ES-I3 (cell line): ENCODE measurements at regions not wholly inside any gene's neighbourhood (a gene's known extent, or its start where the extent isn't known, plus 50 kb on each side); places are given as distances from the start of the nearest gene placed in this dataset.
"Not testable (repeated sequence)": the region's sequence is repeated elsewhere in the genome, so short reads cannot be mapped to it uniquely, and the experiment has no call there.

Experiments used
- H3K36me3 ChIP-seq: 2 replicates; pipeline ENCODE4 v1.6.1; 2013; ENCODE audit warnings: mild to moderate bottlenecking, low read length, control low read depth, moderate library complexity; ENCODE audit not compliant: insufficient read depth
- H3K4me1 ChIP-seq: 2 replicates; pipeline ENCODE4 v1.6.1; 2013; ENCODE audit warnings: mild to moderate bottlenecking, control low read depth, low read length; ENCODE audit not compliant: insufficient read depth
- H3K9ac ChIP-seq: 2 replicates; pipeline ENCODE4 v1.6.1; 2013; ENCODE audit warnings: low read depth, mild to moderate bottlenecking, low read length, moderate library complexity
- H3K9me3 ChIP-seq: 2 replicates; pipeline ENCODE4 v1.6.1; 2013; ENCODE audit warnings: mild to moderate bottlenecking, low read length, moderate library complexity; ENCODE audit not compliant: control insufficient read depth, insufficient read depth

GRCh38 chr9:63775092-63775426 is 1510.0 kb downstream of the FOXD4L5 start:
- H3K9ac ChIP-seq, H3K36me3 ChIP-seq, H3K9me3 ChIP-seq, H3K4me1 ChIP-seq: not testable (repeated sequence)

- not testable (repeated sequence) for H3K9me3 ChIP-seq, H3K36me3 ChIP-seq, H3K9ac ChIP-seq, H3K4me1 ChIP-seq
Measured at GRCh38 chr9:63774369-63775091, 1510.5 kb downstream of the FOXD4L5 start.

GRCh38 chr9:63762230-63762629 is 1522.8 kb downstream of the FOXD4L5 start:
- not testable (repeated sequence) for H3K36me3 ChIP-seq, H3K4me1 ChIP-seq, H3K9me3 ChIP-seq, H3K9ac ChIP-seq

- not testable (repeated sequence) for H3K9ac ChIP-seq, H3K4me1 ChIP-seq, H3K9me3 ChIP-seq, H3K36me3 ChIP-seq
Measured at GRCh38 chr9:63729021-63729420, 1556.0 kb downstream of the FOXD4L5 start.

- H3K9ac ChIP-seq = no peak overlapping the region
- no peaks in the 10 kb centered on the region for H3K36me3 ChIP-seq
- H3K9me3 ChIP-seq = no peaks in the 10 kb centered on the region
- H3K4me1 ChIP-seq = no peaks in the 10 kb centered on the region
Measured at GRCh38 chr9:63728287-63728686, 1556.7 kb downstream of the FOXD4L5 start.

- H3K4me1 ChIP-seq, H3K9me3 ChIP-seq, H3K36me3 ChIP-seq, H3K9ac ChIP-seq: not testable (repeated sequence)
Measured at GRCh38 chr9:63708285-63708684, 1576.7 kb downstream of the FOXD4L5 start.

GRCh38 chr9:63704456-63704855 is 1580.6 kb downstream of the FOXD4L5 start:
- not testable (repeated sequence) for H3K4me1 ChIP-seq, H3K9ac ChIP-seq, H3K9me3 ChIP-seq, H3K36me3 ChIP-seq

- not testable (repeated sequence) for H3K9me3 ChIP-seq, H3K4me1 ChIP-seq, H3K9ac ChIP-seq, H3K36me3 ChIP-seq
Measured at GRCh38 chr9:63703670-63704069, 1581.3 kb downstream of the FOXD4L5 start.

- not testable (repeated sequence) for H3K36me3 ChIP-seq, H3K9ac ChIP-seq, H3K4me1 ChIP-seq, H3K9me3 ChIP-seq
Measured at GRCh38 chr9:63703138-63703665, 1581.8 kb downstream of the FOXD4L5 start.
